Large intestine (tissue), 3 donors: ENCODE measurements at regions not wholly inside any gene's neighbourhood (a gene's known extent, or its start where the extent isn't known, plus 50 kb on each side); places are given as distances from the start of the nearest gene placed in this dataset.
"Not testable (repeated sequence)": the region's sequence is repeated elsewhere in the genome, so short reads cannot be mapped to it uniquely, and the experiment has no call there.

Experiments used
- DNase-seq, 2 donors: peaks; one replicate each; pipeline versions ENCODE4 v3.0.0 to v3.0.0-alpha.2; 2013
- H3K27ac ChIP-seq: one replicate; pipeline ENCODE4 v1.5.1; 2013; ENCODE audit warnings: low read length
- H3K27me3 ChIP-seq: 2 replicates; pipeline ENCODE4 v1.6.1; 2013; ENCODE audit warnings: low read length; ENCODE audit not compliant: control insufficient read depth, insufficient read depth
- H3K36me3 ChIP-seq: 2 replicates; pipeline ENCODE4 v1.6.1; 2013; ENCODE audit warnings: low read length; ENCODE audit not compliant: control insufficient read depth, insufficient read depth
- H3K4me1 ChIP-seq: one replicate; pipeline ENCODE4 v1.6.1; 2013; ENCODE audit warnings: low read length; ENCODE audit not compliant: control insufficient read depth, insufficient read depth
- H3K4me3 ChIP-seq: one replicate; pipeline ENCODE4 v1.5.1; 2013; ENCODE audit warnings: low read length
- H3K9me3 ChIP-seq: one replicate; pipeline ENCODE4 v1.6.1; 2013; ENCODE audit warnings: mild to moderate bottlenecking, low read depth, low read length, moderate library complexity; ENCODE audit not compliant: control insufficient read depth
- WGBS: methylation state at CpG from one replicate; pipeline ENCODE4 v1.1.5; 2013; ENCODE audit warnings: low lambda C conversion rate; ENCODE audit not compliant: insufficient coverage; 5-methylcytosine and 5-hydroxymethylcytosine counted together

DNA sequence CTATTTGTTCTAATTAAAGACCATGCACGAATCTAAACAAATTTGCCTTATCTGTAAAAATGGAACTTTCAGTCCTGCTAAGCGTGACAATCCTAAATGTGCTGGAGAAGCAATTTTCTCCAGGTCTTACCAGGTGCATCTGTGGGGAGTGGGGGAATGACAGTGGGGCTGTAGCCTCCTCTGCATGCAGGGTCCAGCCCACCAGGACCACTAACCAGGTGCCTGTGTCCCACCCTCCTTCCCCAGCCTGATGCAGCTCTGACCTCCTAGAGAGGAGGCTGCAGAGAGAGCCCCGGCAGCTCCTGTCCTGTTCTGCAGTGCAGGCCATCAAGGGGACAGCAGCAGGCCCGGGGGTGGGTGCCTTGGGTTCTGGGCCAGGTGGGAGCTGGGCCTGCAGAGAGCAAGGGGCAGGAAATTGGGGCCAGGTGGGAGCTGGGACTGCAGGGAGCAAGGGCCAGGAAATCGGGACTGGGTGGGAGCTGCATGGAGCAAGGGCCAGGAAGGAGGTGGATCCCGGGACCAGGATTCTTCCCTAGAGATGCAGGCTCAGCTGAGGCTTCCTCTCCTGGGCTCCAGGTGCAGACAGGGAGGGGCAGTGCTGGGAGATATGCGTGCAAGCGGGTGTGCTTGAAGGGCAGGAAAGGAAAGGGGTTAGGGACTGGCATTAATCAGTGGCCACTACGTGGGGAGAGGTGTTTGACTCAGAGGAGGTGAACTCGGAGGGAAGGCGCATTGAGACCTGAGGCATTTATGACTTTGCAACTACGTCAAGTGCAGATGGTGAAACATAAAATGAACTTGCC is 185.3 kb downstream of the ANKRD30B start:
- H3K4me3 ChIP-seq = no peak overlapping the region
- peaks cover 16% of the 10 kb centered on the region for H3K9me3 ChIP-seq
- H3K36me3 ChIP-seq = no peaks in the 10 kb centered on the region
- peak overlapping the region; percentile 91 for H3K27ac ChIP-seq
- peak; percentile 71 to 87 for DNase-seq
- H3K27me3 ChIP-seq = no peaks in the 10 kb centered on the region
- WGBS = no CpG with 5 or more reads among the region's 12 CpGs
- peaks cover 26% of the 10 kb centered on the region for H3K4me1 ChIP-seq

DNA sequence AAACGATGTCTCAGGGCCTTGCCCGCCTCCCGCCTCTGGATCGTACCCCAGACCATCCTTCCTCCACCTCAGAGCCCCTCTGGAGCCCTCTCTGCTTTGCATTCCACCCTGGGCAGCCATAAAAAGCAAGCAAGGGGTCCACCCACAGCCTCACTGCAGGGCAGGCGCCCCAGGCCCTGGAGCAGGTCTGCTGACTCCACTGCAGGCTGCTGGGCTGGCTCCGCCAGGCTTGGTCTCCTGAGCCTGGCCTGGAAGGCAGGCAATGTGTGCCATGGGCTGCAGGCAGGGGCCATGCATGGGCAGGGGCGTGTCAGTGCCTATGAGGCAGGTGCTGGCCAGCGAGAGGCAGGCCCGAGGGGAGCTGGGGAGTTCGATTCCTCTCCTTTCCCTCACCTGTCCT is 186.0 kb downstream of the ANKRD30B start:
- Histone ChIP-seq H3K27ac (peak overlapping the region; percentile 91), H3K4me3 (no peak overlapping the region), H3K9me3 (peaks cover 16% of the 10 kb centered on the region), H3K4me1 (peaks cover 26% of the 10 kb centered on the region), H3K36me3 (no peaks in the 10 kb centered on the region), H3K27me3 (no peaks in the 10 kb centered on the region)
- no peak for DNase-seq
- no CpG with 5 or more reads among the region's 10 CpGs for WGBS

DNA sequence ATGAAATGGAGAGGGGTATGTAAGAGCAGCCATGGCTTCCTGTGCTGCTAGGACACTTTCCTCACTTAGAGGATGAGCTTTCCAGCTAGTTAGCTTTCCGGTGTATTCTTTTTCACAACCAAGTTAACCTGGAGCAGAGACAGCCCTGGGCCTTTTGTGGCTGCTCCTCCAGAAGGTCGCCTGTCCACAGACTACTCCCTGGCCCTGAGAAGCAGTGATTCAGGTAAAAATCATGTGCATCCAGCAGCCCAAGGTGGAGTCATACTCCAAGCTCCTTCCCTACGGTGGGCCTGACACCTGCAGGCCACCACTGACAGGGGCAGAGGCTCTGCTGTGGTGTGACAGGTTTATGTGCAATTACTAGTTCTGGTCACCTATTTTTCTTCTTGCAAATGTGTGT is 187.2 kb downstream of the ANKRD30B start:
- H3K36me3 ChIP-seq = no peaks in the 10 kb centered on the region
- no peak overlapping the region for H3K4me3 ChIP-seq
- no peaks in the 10 kb centered on the region for H3K27me3 ChIP-seq
- DNase-seq = no peak
- H3K9me3 ChIP-seq = peaks cover 18% of the 10 kb centered on the region
- no CpG with 5 or more reads among the region's 3 CpGs for WGBS
- H3K4me1 ChIP-seq = peaks cover 26% of the 10 kb centered on the region
- peak overlapping the region; percentile 91 for H3K27ac ChIP-seq

DNA sequence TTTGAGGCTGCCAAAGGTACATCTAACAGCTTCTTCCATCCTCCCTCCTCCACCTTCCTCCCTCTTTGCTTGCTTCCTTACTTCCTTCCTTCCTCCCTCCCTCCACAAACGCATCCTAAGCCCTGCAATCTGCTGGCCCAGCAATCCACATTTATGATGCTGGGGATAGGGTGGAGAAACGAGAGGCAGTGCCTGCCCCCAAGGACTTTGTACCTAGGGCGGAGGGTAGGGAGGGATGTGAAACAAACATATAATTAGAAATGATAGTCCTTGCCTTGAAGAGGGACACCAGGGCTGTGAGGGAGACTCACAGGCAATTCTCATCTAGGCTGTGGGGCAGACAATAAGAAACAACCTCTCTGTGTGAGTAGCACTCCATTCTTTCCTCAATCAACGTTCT is 188.3 kb downstream of the ANKRD30B start:
- no peaks in the 10 kb centered on the region for H3K27me3 ChIP-seq
- H3K4me1 ChIP-seq = peaks cover 26% of the 10 kb centered on the region
- peak overlapping the region; percentile 0 for H3K4me3 ChIP-seq
- H3K27ac ChIP-seq = peak overlapping the region; percentile 87
- WGBS = no CpG with 5 or more reads among the region's 4 CpGs
- peak; percentile 86 to 90 for DNase-seq
- peaks cover 18% of the 10 kb centered on the region for H3K9me3 ChIP-seq
- no peaks in the 10 kb centered on the region for H3K36me3 ChIP-seq

DNA sequence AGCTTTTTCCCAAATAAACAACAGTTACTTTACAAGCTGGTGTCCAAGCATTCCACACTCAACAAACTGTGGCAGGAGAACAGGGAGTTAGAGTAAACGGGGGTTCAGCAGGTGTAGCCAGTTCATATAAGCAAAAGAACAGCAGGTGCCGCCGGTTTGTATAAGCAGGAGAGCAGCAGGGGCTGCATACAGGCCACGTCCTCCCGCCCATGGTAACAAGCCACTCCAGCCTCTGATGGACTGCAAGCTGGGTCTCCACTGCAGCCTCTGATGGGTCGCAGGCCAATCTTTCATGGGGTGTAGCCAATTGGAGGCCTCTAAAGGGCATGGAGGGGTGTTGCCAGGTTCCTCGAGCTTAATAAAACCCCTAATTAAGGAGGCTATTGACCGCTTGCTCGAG is 189.3 kb downstream of the ANKRD30B start:
- WGBS = 92% methylated on average over 2 of the region's 9 CpGs
- DNase-seq = no peak
- no peak overlapping the region for H3K4me3 ChIP-seq
- H3K27ac ChIP-seq = no peak overlapping the region
- peaks cover 15% of the 10 kb centered on the region for H3K9me3 ChIP-seq
- H3K27me3 ChIP-seq = no peaks in the 10 kb centered on the region
- H3K36me3 ChIP-seq = no peaks in the 10 kb centered on the region
- H3K4me1 ChIP-seq = peaks cover 26% of the 10 kb centered on the region

DNA sequence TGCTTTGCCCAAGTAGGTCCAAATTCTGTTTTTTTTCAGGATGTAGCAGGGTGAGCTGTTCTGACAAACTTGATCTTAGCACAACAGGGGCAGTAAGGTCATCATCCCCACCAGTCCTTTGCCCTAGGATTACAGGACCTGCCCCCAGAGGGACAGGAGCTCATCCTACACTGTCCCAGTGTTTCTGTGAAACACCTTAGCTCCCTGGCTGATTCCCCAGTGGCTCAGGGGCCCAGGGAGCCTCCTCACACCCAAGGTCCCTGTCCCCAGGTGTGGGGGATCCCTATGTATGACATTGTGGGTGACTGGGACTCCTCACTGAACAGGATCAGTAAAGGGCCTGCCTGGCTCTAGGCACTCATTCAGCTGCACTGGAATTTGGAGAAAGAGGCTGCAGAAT is 191.2 kb downstream of the ANKRD30B start:
- DNase-seq = no peak
- H3K27me3 ChIP-seq = no peaks in the 10 kb centered on the region
- H3K4me1 ChIP-seq = peaks cover 22% of the 10 kb centered on the region
- no peak overlapping the region for H3K27ac ChIP-seq
- H3K9me3 ChIP-seq = peaks cover 11% of the 10 kb centered on the region
- no peaks in the 10 kb centered on the region for H3K36me3 ChIP-seq
- H3K4me3 ChIP-seq = no peak overlapping the region

DNA sequence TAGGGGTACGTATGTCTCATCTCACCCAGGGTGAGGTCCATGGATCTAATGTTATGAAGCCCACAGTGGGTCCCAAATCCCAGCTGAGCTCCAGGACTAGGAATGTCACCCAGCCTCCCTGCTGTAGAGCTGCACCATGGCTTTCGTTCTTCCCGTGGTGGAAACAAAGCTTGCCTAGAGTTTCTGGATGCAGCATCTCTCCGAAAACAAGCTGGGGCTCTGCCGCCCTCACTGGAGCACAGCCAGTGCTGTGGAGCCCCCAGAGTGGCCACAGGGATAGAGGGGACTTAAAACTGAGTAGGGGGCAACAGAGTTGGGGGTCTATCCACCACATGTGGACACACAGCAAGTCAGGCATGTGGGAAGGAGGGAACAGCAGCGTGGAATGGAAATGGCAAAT is 192.1 kb downstream of the ANKRD30B start:
- Histone ChIP-seq H3K4me1 (peaks cover 13% of the 10 kb centered on the region), H3K9me3 (peaks cover 12% of the 10 kb centered on the region)
- DNase-seq, H3K36me3 ChIP-seq, H3K27me3 ChIP-seq, H3K27ac ChIP-seq, H3K4me3 ChIP-seq: not testable (repeated sequence)
- no CpG with 5 or more reads among the region's 6 CpGs for WGBS

DNA sequence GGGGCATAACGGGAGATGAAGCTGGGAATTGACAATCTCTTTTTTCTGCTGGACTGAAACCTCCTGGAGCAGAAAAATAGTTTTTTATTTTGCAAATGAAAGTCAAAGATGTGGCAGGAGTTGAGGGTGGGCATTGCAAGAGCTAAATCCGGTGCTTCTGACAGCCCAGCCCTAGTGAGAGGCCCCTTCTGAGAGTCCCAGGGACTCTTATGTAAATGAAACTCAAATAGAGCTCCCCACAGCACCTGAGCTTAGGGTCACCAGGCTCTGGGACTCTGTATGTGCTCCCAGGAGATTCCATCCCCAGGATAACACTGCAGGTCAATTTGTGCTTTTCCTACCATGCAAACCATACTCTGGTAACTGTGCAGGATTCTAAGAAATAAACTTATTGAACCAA is 192.8 kb downstream of the ANKRD30B start:
- no peak for DNase-seq
- 67% methylated on average over 1 of the region's 2 CpGs for WGBS
- no peaks in the 10 kb centered on the region for H3K36me3 ChIP-seq
- H3K4me3 ChIP-seq = no peak overlapping the region
- H3K9me3 ChIP-seq = peaks cover 12% of the 10 kb centered on the region
- H3K4me1 ChIP-seq = peaks cover 7% of the 10 kb centered on the region
- no peak overlapping the region for H3K27ac ChIP-seq
- H3K27me3 ChIP-seq = no peaks in the 10 kb centered on the region

DNA sequence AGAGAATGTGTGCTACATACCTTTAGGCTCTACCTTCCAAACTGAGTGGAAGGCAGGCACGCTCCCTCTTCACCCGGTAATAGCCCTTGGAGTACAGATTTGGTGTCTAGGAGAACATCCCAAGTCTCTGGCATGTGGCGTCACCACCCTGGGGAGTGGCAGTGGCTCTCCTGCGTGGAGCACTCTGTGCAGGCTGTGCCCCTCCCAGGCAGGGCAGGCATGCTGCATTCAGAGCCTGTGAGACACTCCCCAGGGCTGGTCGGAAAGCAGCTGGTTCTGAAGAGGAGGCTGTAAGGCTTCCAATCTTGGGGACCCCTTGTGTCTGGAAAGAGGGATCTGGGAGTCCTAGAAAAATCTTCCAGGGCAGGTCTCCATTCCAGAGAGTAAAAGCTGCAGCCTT is 193.3 kb downstream of the ANKRD30B start:
- H3K27ac ChIP-seq = peak overlapping the region; percentile 23
- H3K27me3 ChIP-seq = no peaks in the 10 kb centered on the region

DNA sequence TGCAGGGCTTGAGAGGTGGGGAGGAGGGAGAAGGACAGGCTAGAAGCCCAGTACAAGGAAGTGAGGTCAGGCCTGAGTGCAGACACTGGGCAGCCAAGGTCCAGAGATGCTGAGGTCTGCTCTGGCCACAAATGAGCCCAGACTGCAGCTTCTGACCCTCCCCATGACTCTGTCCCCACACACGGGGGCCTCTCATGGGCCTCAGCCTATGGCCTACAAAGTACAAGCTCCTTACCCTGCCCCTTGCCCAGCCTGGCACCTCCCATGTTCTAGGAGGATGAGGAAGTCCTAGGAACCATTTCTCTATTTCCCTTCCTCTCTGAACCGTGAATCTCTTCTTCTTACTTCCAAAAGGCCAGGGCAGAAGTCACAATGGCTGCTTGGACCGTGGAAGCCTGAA is 193.8 kb downstream of the ANKRD30B start:
- H3K27ac ChIP-seq = no peak overlapping the region
- no peaks in the 10 kb centered on the region for H3K36me3 ChIP-seq
- no peak overlapping the region for H3K4me3 ChIP-seq
- peaks cover 1% of the 10 kb centered on the region for H3K4me1 ChIP-seq
- H3K9me3 ChIP-seq = peaks cover 12% of the 10 kb centered on the region
- no peaks in the 10 kb centered on the region for H3K27me3 ChIP-seq
- no CpG with 5 or more reads among the region's 3 CpGs for WGBS
- DNase-seq = no peak

More for the DNA sequence above, 193.3 kb downstream of the ANKRD30B start:
- Histone ChIP-seq H3K4me3 (no peak overlapping the region), H3K4me1 (peaks cover 4% of the 10 kb centered on the region), H3K9me3 (peaks cover 12% of the 10 kb centered on the region), H3K36me3 (no peaks in the 10 kb centered on the region)
- peak in 1 of 2 donors; percentile 46 for DNase-seq
- no CpG with 5 or more reads among the region's 5 CpGs for WGBS

DNA sequence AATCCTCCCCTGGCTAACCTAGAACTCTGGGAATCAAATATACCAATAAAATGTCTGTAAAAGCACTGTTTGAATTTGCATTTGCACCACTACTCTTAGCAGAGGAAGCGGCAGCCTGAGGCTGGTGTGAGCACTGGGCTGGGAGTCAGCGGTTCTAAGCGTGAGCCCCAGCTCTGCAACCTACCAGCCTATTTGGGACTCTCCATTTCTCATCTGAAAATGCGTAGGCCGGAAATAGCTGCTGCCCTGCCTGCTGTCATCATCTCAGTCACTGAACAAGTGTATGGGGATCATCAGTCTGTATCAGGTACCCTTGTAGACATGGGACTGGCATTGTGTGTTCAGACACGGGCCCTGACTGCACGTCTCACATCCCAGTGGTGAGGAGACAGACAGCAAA is 194.3 kb downstream of the ANKRD30B start:
- H3K27me3 ChIP-seq = no peaks in the 10 kb centered on the region
- no peak overlapping the region for H3K4me3 ChIP-seq
- DNase-seq = no peak
- no peaks in the 10 kb centered on the region for H3K4me1 ChIP-seq
- peaks cover 12% of the 10 kb centered on the region for H3K9me3 ChIP-seq
- no peak overlapping the region for H3K27ac ChIP-seq
- WGBS = no CpG with 5 or more reads among the region's 7 CpGs
- H3K36me3 ChIP-seq = no peaks in the 10 kb centered on the region
